HG02798 (cell line): ENCODE measurements at regions not wholly inside any gene's neighbourhood (a gene's known extent, or its start where the extent isn't known, plus 50 kb on each side); places are given as distances from the start of the nearest gene placed in this dataset.
"Not testable (repeated sequence)": the region's sequence is repeated elsewhere in the genome, so short reads cannot be mapped to it uniquely, and the experiment has no call there.

Experiments
- ATAC-seq: cut with Tn5 transposase; IDR thresholded peaks from one replicate; pipeline ENCODE4 v1.9.1; 2021; ENCODE audit warnings: mild to moderate bottlenecking; ENCODE audit not compliant: unreplicated experiment, poor library complexity

- no peak for ATAC-seq
Observed at GRCh38 chr1:60866226-60866900, 216.0 kb upstream of the NFIA start.

- no peak for ATAC-seq
Observed at GRCh38 chr1:60865166-60865565, 217.2 kb upstream of the NFIA start.

GRCh38 chr1:60864722-60865121 is 217.6 kb upstream of the NFIA start:
- ATAC-seq, result no peak

DNA sequence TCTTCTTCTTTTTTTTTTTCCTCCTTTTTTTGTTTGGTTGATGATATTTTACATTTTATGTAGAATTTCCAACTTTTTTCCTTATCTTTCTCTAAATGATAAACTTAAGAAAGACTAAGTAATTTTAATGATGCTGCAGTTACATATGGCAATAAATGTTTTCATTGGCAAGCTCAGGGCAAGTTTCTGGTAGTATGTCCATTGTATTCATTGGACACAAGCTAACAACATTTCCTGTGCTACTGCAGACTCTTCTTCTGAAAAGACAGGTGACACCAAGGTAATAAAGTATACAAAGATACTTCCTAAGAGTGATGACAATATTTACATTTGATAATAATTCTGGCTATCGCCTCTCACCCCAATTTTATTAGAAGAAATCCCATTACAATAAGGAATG is 219.2 kb upstream of the NFIA start:
- no peak for ATAC-seq

GRCh38 chr1:60861961-60862567 is 220.3 kb upstream of the NFIA start:
- ATAC-seq, result no peak

- ATAC-seq, result no peak
Observed at GRCh38 chr1:60859111-60859510, 223.2 kb upstream of the NFIA start.

DNA sequence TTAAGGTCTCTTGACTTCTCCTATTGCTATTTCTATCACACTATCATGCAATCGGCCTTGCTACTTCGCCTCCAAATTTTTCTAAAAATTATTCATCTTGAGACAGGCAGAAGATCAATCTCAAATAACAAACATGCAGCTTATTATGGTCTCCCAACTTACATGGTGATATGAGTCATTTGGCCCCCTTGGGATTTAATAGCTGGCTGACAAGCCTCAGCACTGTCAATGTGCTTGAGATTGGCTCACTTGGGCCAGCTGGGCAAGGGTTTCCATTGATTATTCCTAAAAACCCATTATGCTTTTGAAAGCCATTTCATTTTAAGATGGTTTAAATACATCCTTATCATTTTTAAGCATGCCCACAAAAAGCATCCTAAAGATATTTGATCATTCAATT is 224.5 kb upstream of the NFIA start:
- ATAC-seq, result no peak

DNA sequence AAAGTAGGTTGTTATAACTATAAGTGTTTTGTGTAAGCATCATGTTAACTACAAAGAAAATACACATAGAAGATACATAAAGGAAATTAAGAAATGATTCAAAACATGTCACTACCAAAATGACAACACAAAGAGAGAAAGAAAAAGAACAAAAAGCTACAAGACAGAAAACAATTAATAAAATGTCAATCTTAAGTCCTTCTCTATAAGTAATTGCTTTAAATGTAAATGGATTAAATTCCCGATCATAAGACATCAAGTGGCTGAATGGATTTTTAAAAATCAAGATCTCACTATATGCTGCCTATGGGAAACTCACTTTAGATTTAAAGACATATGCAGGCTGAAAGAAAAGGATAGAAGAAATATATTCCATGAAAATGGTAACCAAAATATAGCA is 232.3 kb upstream of the NFIA start:
- no peak for ATAC-seq

DNA sequence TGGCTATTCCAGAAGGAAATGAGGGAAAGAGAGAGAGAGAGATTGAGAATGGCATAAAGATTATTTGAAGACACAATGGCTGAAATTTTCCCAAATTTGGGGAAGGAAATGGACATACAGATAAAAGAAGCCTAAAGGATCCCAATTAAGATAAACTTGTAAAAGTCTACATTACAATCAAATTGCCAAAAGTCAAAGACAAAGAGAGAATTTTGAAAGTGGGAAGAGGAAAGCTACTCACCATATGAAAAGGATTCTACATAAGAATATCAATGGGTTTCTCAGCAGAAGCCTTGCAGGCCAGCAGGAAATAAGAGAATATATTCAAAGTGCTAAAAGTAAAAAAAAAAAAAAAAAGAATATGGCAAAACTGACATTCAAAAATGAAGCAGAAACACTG is 233.0 kb upstream of the NFIA start:
- ATAC-seq, result no peak

DNA sequence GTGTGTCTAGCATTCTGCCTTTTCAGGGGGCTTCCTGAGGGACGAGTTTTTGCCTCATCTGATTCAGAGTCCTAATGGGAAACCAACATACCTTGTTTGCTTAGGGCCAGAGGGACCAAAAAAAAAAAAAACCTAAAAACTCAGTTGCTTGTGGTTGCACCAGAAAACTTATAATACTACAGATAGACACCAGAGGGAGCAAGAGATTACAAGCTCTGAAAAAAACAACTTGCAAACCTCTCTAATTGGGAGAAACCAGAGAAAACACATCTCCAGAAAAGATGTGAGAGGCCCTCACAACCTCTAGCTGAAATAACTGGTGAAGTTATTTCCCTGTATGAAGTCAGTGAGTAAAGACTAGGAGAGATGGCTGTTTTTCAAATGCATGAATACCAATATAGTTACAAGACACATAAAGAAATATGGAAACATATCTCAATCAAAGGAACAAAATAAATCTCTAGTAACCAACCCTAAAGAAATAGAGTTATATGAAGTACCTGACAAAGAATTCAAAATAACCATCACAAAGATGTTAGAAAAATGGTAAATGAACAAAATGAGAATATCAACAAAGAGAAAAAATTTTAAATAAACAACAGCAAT is 233.7 kb upstream of the NFIA start:
- no peak for ATAC-seq

DNA sequence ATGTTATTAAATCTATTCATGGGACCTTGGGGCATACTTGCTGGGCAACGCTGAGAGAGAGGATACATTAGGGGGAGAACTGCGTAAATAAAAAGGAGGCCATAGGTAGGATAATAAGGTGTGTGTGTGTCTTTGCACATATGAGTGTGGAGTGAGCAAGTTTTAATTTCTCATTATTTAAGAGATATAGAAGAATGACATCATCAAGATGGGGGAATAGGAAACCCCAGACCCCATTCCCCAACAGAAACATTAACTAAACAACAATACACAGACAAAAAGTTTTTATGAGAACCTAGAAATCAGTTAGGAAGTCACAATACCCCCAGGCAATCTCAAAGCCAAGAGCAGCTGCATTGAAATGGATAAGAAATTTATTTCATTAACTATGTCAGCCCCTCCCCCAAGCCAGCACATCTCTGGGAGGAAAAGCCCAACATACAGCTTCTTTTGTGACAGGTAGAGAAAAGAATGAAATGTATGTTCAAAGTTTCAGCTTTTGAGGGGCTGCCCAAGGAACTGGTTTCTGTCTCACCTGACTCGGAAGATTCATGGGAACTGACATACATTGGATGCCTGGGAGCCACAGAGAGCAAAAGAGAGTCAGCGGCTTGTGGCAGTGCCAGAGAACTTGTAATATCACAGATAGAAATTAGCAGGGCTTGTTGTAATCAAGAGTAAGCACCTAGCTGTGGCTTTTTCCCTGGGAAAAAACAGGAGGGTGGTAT is 234.3 kb upstream of the NFIA start:
- no peak for ATAC-seq

DNA sequence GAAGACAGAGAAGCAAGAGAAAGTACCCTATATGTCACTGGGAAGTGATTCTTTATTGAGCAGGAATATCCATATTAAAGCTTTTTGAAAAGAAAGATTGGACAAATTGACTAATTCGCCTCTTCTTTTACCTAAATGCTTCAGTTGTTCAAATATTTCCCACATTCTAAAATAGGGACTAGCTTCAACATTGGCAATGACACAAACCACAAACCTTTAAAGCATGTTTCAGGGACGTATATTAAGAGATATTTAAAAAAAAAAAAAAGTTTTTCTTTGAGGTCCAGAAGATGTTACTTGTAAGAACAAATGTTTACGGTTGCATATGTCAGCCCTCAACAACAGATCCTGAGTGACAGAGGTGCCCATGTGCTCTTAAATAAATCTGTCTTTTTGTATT is 235.0 kb upstream of the NFIA start:
- ATAC-seq, result no peak

DNA sequence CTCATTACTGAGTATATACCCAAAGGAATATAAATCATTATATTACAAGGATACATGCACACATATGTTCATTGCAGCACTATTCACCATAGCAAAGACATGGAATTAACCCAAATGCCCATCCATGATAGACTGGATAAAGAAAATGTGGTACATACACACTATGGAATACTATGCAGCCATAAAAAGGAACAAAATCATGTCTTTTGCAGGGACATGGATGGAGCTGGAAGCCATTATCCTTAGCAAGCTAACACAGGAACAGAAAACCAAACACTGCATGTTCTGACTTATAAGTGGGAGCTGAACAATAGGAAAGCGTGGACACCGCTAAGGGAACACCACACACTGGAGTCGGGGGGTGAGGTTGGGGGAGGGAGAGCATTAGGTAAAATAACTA is 236.7 kb upstream of the NFIA start:
- not testable (repeated sequence) for ATAC-seq

DNA sequence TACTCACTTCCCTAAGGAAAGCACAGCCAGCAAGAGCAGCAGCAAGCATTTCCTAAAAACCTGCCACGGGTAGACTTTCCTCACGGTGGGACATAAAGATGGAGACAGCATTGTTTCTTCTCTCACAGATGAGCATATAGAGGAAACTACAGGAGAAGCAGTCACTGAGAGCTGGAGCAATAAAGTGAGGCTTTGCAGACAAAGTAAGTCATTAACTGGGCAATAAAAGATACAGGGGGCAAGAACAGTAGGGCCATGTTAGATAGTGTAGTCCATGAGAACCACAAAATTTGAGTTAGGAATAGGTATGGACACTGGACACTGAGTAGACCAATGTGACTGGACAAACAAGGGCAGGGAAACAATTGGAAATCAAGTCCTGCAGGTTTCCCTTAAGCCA is 240.1 kb upstream of the NFIA start:
- no peak for ATAC-seq

- no peak for ATAC-seq
Observed at GRCh38 chr1:60841116-60842046, 241.0 kb upstream of the NFIA start.

GRCh38 chr1:60840476-60840875 is 241.9 kb upstream of the NFIA start:
- ATAC-seq, result not testable (repeated sequence)

DNA sequence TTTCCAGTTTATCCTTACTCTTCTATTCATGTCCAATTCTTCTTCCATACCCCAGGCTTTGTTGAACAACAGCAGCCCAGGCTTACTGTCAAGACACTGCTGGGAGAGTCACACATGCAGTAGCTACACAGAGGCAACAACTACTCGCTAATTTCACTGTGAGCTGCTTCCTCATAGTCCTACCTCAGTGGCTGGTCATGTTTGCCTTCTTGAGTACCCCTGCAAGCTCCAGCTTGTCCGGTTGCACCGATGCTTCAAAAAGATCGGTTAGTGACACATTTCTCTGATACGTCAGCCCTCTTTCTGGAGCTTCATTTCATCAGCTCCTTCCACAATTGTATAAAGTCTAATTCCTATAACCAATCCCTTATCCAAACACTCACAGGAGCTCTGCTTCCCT is 246.7 kb upstream of the NFIA start:
- no peak for ATAC-seq

GRCh38 chr1:60833173-60833572 is 249.2 kb upstream of the NFIA start:
- ATAC-seq, result no peak

DNA sequence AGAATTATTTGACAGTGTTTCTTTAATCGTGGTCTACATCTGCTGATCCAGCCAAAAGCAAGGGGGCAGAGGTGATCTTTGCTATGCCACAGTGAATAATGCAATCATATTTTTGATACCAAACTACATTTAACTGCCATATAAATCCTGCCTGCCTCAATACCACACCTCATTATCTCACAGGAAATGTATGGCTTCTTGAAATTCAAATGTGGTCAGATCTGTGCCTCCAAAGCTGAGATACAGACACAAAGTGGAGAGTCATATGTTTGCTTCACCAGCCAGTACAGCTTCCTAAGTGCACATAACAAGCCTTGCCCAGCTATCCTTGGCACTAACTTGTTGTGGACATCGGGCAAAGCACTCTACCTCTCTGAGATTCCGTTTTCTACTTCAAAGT is 250.0 kb upstream of the NFIA start:
- ATAC-seq, result no peak

DNA sequence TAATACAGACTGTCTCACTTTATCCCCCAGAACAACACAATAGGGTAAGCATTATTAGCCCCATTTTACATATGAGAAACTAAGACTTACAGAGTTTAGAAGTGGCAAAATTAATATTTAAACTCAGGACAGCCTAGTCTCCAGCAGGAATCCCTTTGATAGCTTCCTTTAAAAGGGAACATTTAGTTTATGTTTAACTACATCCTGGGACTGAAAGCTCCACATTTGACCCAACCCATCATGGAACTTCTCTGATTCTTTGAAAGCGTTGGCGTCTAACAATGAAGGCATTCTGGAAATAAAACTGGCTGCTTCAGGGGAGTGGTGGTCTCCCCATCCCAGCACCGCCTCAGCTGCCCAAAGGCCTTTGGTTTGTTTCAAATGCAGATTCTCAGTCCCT is 250.6 kb upstream of the NFIA start:
- no peak for ATAC-seq
